A549 (cell line): ENCODE measurements at regions not wholly inside any gene's neighbourhood (a gene's known extent, or its start where the extent isn't known, plus 50 kb on each side); places are given as distances from the start of the nearest gene placed in this dataset.

Experiments used
- CHD2 ChIP-seq: fragments of 150-350 bp; IDR thresholded peaks from 2 replicates; pipeline ENCODE4 v1.6.1; 2014; ENCODE audit warnings: low read length; ENCODE audit not compliant: partially characterized antibody
- CTCF ChIP-seq: fragments of >200 bp; sonication (Bioruptor Twin); formaldehyde crosslinking; IDR thresholded peaks from 3 replicates; pipeline ENCODE4 v1.5.1; 2016
- HDAC2 ChIP-seq: fragments of 200-600 bp; sonication (generic); IDR thresholded peaks from 2 replicates; pipeline ENCODE4 v1.6.1; 2016
- NFE2L2 ChIP-seq: fragments of 150-350 bp; conservative IDR thresholded peaks from 2 replicates; pipeline ENCODE4 v1.6.1; 2014; ENCODE audit warnings: low read length
- PBX3 ChIP-seq: IDR thresholded peaks from 2 replicates; pipeline ENCODE4 v1.6.1; 2012
- POLR2A ChIP-seq: IDR thresholded peaks from 2 replicates; pipeline ENCODE4 v1.6.1; 2012; ENCODE audit warnings: mild to moderate bottlenecking, low read length
- POLR2AphosphoS2 ChIP-seq: conservative IDR thresholded peaks from 2 replicates; pipeline ENCODE4 v1.6.1; 2012; ENCODE audit warnings: low read length, improper control_type of control experiment, inconsistent platforms
- RAD21 ChIP-seq, 2 experiments: fragments of >200 bp in 1 of 2; sonication (Bioruptor Twin) in 1 of 2; formaldehyde crosslinking in 1 of 2; IDR thresholded peaks in 1 of 2; conservative IDR thresholded peaks in 1 of 2; 2 replicates in 1 of 2; 3 replicates in 1 of 2; pipeline ENCODE4 v1.6.1; 2012 to 2018; ENCODE audit warnings: inconsistent platforms in 1 of 2
- RARB ChIP-seq: fragments of 250-450 bp; sonication (Bioruptor Pico); IDR thresholded peaks from 2 replicates; pipeline ENCODE4 v1.8.0; 2021; ENCODE audit warnings: mild to moderate bottlenecking, moderate library complexity
- REST ChIP-seq: fragments of 200-600 bp; sonication (generic); IDR thresholded peaks from 2 replicates; pipeline ENCODE4 v1.6.1; 2016; ENCODE audit warnings: antibody characterized with exemption, mild to moderate bottlenecking, moderate library complexity
- RNF2 ChIP-seq: fragments of 200-600 bp; sonication (generic); IDR thresholded peaks from 2 replicates; pipeline ENCODE4 v1.6.1; 2016; ENCODE audit warnings: low read depth, mild to moderate bottlenecking, antibody characterized with exemption, moderate library complexity, borderline replicate concordance

GRCh38 chr6:85172705-85173104 lies 277.2 kb upstream of the NT5E start:
- TF ChIP-seq CTCF (no peak), POLR2A (no peak), HDAC2 (no peak), RARB (CRISPR knock-in tag) (no peak), REST (no peak), RAD21 (conservative IDR thresholded peaks at IDR 0.05 in 1 of 2, IDR thresholded peaks at IDR 0.05 in 1 of 2) (no peak), NFE2L2 (no peak), POLR2AphosphoS2 (no peak), CHD2 (no peak), RNF2 (no peak), PBX3 (no peak)
